ENCODE measurements at regions not wholly inside any gene's neighbourhood (a gene's known extent, or its start where the extent isn't known, plus 50 kb on each side); places are given as distances from the start of the nearest gene placed in this dataset.

DNA sequence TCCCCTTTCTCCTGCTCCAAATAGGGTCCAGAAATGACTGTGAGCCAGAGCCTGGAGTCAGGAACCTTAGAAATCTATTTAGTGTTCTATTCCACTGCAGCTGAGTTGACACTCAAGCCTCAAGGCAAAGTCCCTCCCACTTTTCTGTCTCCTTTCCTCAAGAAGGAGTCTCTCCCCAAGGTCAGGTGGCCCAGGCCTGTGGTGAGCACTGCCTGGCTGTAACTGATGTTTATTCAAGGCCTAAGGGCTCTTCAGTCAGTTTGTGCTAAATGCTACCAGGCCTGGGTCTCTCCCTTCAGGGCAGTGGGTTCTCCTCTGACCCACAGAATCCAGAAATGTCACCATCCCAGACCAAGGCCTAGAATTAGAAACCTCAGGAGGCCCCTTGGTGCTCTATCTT, 1042.9 kb upstream of the EPHA7 start:
- Histone ChIP-seq H3K4me3 (no peak overlapping the region), H3K4me1 (no peaks in the 10 kb centered on the region), H3K27me3 (no peaks in the 10 kb centered on the region), H3K27ac (no peak overlapping the region), H3K9me3 (peaks cover 0 to 2% (median 0%) of the 10 kb centered on the region in 4 donors), H3K36me3 (no peaks in the 10 kb centered on the region)
- DNase-seq (ENCODE audit: low spot score in 2 of 2): no peak
- no peak for TF ChIP-seq EP300 (IDR thresholded peaks at IDR 0.05)
- TF ChIP-seq, protein P1, sequence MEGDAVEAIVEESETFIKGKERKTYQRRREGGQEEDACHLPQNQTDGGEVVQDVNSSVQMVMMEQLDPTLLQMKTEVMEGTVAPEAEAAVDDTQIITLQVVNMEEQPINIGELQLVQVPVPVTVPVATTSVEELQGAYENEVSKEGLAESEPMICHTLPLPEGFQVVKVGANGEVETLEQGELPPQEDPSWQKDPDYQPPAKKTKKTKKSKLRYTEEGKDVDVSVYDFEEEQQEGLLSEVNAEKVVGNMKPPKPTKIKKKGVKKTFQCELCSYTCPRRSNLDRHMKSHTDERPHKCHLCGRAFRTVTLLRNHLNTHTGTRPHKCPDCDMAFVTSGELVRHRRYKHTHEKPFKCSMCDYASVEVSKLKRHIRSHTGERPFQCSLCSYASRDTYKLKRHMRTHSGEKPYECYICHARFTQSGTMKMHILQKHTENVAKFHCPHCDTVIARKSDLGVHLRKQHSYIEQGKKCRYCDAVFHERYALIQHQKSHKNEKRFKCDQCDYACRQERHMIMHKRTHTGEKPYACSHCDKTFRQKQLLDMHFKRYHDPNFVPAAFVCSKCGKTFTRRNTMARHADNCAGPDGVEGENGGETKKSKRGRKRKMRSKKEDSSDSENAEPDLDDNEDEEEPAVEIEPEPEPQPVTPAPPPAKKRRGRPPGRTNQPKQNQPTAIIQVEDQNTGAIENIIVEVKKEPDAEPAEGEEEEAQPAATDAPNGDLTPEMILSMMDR (IDR thresholded peaks at IDR 0.05): no peak
- TF ChIP-seq POLR2A (IDR thresholded peaks at IDR 0.05): no peak

DNA sequence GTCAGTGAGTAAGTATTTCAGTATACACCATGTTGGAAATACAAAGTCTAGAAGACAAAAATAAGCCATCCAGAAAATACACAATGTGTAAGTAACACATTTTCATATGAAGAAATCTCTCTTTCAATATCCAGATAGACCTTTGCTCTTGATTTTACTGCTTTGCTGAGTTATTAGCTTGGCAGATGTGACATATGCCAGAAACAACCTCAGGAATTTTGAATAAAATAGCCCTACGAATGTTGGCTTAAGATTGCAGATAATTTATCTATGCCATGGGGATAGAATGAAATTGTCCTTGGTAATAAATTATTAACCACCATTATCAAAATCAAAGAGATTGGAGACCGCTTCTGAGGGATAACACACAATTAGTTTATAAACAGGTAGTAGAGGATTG, 1036.9 kb upstream of the EPHA7 start:
- Histone ChIP-seq H3K9me3 (no peaks in the 10 kb centered on the region), H3K4me3 (no peak overlapping the region), H3K27me3 (no peaks in the 10 kb centered on the region), H3K36me3 (no peaks in the 10 kb centered on the region), H3K4me1 (no peaks in the 10 kb centered on the region), H3K27ac (no peak overlapping the region)
- TF ChIP-seq EP300 (IDR thresholded peaks at IDR 0.05): no peak
- no peak for TF ChIP-seq POLR2A (IDR thresholded peaks at IDR 0.05)
- TF ChIP-seq, protein P1 (IDR thresholded peaks at IDR 0.05): no peak
- 80 to 87% methylated on average over 2 of the region's 2 CpGs for WGBS, 2 donors
- no peak for DNase-seq (ENCODE audit: low spot score in 2 of 2)

DNA sequence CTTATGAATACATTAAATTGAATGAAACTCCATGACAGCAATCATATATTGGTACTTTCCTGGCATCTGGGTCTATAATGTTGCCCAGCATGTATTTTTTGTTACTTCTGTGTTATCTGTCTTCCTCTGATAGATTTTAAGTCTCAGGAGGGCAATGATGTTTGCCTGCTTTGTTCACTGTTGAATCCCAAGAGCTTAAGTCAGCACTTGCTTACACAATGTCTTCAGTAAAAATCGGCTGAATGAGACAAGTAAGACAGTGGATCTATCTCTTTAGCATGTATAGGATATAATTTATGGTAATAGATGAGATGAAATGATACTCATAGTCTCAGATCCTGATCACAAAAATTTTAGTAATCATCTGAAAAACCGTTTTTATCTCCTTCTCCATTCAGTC, 1034.9 kb upstream of the EPHA7 start:
- Histone ChIP-seq H3K9me3 (no peaks in the 10 kb centered on the region), H3K27ac (no peak overlapping the region), H3K4me3 (no peak overlapping the region), H3K36me3 (no peaks in the 10 kb centered on the region), H3K4me1 (no peaks in the 10 kb centered on the region), H3K27me3 (no peaks in the 10 kb centered on the region)
- TF ChIP-seq EP300 (IDR thresholded peaks at IDR 0.05) (no peak), POLR2A (IDR thresholded peaks at IDR 0.05) (no peak)
- TF ChIP-seq, protein P1 (IDR thresholded peaks at IDR 0.05): no peak
- DNase-seq (ENCODE audit: low spot score in 2 of 2): no peak
- 45 to 50% methylated on average over 2 of the region's 2 CpGs for WGBS, 2 donors

DNA sequence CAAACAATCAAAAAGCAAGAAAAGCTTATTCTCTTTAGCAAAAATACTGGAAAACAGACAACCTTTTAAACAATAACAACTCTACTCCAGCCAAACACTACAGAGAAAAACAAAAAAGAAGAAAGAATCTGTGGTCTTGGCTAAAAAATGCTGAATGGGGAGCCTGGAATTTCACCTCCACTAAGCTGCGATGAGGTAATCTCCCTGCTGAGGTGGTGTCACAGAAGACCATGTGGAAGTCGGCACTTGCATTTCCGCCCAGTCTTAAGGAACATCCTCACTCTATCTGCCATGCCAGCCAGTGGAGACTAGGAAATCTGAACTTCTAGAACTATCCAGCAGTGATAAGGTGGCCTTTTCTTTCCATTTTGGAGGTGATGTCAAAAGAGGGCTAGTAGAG, 1026.8 kb upstream of the EPHA7 start:
- no peaks in the 10 kb centered on the region for H3K36me3 ChIP-seq
- H3K27me3 ChIP-seq: no peaks in the 10 kb centered on the region
- H3K4me1 ChIP-seq: no peaks in the 10 kb centered on the region
- no peak overlapping the region for H3K4me3 ChIP-seq
- 77 to 78% methylated on average over 3 of the region's 3 CpGs for WGBS, 2 donors
- no peak for TF ChIP-seq POLR2A (IDR thresholded peaks at IDR 0.05)
- TF ChIP-seq EP300 (IDR thresholded peaks at IDR 0.05): no peak
- TF ChIP-seq, protein P1 (IDR thresholded peaks at IDR 0.05): no peak
- no peaks in the 10 kb centered on the region for H3K9me3 ChIP-seq
- H3K27ac ChIP-seq: no peak overlapping the region
- DNase-seq (ENCODE audit: low spot score in 2 of 2): no peak

DNA sequence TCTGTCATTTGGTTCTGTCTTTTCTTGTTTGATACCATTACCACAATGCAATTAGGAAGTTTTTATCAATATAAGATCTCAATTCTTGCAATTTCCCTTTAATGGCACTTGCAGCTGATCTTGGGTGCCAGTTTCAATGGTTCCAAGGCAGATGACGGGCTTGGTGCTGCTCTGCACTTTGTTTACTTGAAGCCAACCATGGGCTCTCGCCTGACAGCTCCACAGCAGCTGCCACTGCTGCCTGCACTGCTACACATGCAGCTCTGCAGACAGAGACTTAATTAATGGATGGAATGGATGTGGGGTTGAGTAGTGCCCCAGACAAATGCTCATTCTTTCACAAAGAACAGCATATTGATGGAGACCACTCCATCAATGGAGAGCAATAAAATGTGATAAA, 1024.3 kb upstream of the EPHA7 start:
- TF ChIP-seq POLR2A (IDR thresholded peaks at IDR 0.05) (no peak), EP300 (IDR thresholded peaks at IDR 0.05) (no peak)
- TF ChIP-seq, protein P1 (IDR thresholded peaks at IDR 0.05): no peak
- 52 to 76% methylated on average over 2 of the region's 2 CpGs for WGBS, 2 donors
- no peaks in the 10 kb centered on the region for H3K4me1 ChIP-seq

More for the DNA sequence above, 1024.3 kb upstream of the EPHA7 start:
- Histone ChIP-seq H3K27me3 (no peaks in the 10 kb centered on the region), H3K27ac (no peak overlapping the region), H3K4me3 (no peak overlapping the region), H3K9me3 (no peaks in the 10 kb centered on the region), H3K36me3 (no peaks in the 10 kb centered on the region)
- no peak for DNase-seq (ENCODE audit: low spot score in 2 of 2)

All from tibial nerve (tissue), 4 donors.